Stimulated activated CD4-positive, alpha-beta T cell treated with anti-CD3 and anti-CD28 coated beads, TNF-alpha, amount 100 ng/mL, for 1 hour (primary cell): ENCODE measurements at regions not wholly inside any gene's neighbourhood (a gene's known extent, or its start where the extent isn't known, plus 50 kb on each side); places are given as distances from the start of the nearest gene placed in this dataset.
"Not testable (repeated sequence)": the region's sequence is repeated elsewhere in the genome, so short reads cannot be mapped to it uniquely, and the experiment has no call there.

Source experiments
- DNase-seq, 3 donors: peaks; one replicate each; pipeline ENCODE4 v3.0.0-alpha.2; 2020; ENCODE audit warnings: low read depth in 3 of 3, low spot score in 1 of 3

GRCh38 chrX:150231368-150231767 lies 131.7 kb upstream of the MAMLD1 start:
- DNase-seq: not testable (repeated sequence)

- DNase-seq: not testable (repeated sequence)
These were observed 130.9 kb upstream of the MAMLD1 start for GRCh38 chrX:150232222-150232621.

DNA sequence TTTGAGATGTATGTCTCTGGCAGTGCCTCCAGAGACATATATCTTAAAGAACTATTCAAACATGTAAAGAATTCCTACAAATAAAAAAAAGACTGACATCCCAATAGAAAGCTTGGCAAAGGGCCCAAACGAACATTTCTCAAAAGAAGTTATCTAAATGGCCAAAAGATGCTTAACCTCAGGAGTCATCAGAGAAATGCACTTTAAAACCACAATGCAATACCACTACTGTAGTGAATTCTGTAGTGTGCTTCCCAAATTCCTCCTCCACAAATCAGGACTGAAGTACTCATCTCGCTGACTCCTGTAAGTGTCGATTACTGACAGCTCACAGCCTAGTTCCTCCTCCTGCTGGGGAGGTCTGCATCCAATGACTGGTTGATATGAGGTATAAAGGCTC lies 129.0 kb upstream of the MAMLD1 start:
- no peak for DNase-seq

DNA sequence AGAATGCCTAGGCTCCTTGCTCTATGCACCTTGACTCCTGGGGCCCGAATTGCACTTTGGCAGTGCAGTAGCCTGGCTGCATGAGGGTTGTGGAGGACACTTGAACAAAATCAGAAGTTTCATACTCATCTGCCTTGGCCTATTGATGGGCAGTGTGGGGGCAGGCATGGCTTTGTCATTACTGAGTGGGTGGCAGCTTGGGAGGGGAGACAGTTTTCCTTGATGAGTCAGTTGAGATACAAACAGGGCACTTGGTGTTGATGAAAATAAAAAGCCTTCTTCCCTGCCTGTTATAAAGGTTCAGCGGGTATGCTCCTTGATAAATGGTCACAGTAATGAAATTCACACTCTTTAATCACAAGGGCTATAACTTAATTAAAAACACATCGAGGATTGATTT lies 126.8 kb upstream of the MAMLD1 start:
- no peak for DNase-seq

DNA sequence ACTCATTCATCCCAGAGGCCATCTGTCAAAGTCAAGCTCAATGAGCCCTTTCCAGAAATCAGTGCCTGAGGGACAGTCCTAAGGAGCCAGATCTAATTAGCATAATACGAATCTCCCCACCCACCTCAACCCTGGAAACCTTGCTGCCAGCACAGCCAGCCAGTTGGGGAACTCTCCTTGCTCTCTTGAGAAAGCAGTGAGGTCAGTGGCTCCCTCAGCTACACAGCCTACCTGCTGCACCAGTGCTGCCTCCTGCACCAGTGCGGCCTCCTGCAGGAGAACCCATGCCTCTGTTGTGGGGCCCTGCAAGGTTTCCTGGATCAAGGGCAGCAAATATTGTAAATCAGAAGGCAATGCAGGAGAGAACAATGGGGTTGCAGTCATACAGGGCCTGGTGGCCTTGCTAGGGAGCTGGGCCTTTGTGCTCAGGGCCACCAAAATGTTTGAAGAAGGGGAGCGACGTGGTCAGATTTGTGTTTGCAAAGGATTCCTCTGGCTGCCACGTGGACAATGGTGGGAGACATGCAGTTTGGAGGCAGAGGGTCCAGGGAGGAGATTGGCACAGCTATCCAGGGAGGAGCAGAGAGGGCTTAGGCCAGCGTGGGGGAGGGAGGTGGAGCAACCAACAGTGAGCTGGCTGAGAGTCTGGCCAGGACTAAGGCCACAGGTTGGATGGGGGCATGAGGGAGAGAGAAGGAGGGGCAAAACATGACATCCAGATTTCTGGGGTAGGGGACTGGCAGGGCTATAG lies 124.3 kb upstream of the MAMLD1 start:
- DNase-seq: no peak

- DNase-seq: no peak
These were observed 123.0 kb upstream of the MAMLD1 start for GRCh38 chrX:150239946-150240642.

- DNase-seq: no peak
These were observed 122.5 kb upstream of the MAMLD1 start for GRCh38 chrX:150240643-150240970.

GRCh38 chrX:150253959-150254620 lies 109.0 kb upstream of the MAMLD1 start:
- no peak for DNase-seq

DNA sequence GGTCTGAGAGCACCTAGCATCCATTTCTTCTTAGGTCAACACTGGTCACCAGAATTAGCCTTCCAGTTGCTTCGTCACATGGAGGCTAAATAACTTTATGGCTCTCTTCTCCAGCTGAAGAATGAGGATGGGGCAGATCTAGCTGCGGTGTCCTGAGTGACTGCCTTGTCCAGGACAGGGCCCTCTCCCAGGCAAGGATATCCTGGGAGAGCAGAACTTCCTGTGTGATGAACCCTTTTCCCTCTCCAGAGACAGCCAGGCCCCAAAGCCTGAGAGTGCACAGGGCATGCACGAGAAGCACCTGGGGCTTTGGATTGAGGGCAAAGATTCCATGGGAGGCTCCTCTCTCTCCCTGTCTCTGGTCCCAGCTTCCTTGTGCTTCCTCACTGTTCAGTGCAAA lies 108.2 kb upstream of the MAMLD1 start:
- no peak for DNase-seq

DNA sequence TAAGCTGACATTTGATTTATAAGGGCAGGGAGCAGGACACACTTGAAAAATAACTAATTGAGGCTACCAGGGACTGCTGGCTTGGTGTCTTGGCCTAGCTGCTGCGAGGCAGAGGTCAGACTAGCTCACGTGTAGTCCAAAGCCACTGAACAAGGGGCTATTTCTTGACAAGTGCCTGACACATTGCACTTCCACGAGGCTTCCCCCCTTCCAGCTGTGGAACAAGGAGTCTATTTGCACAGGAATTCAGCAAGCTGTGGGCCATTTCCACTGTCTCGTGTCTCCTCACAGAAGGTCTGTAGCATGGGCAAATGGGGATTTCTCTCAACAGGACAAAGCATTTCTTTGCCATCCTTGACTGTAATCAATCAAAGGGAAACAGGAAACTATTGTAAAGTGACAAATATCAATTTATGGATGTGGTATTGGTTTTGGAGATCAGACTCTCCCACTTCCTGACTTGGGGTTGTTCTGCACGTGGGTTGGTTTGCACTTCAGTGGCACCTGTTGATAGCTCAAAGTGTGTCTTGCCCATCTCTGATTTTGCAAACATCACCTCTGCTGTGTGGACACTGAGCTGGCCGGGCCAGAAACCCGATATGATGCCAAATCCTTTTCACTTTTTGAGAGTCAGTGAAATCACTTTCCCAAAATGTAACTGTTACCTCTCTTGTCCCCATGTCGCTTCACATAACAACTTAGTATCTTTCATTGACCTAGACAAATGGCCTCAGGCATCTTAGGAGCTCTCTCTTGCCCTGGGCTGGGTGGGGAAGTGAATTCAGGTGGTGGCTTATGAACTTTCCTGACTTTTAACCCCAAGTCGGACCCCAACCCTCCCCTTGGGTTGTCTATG lies 107.4 kb upstream of the MAMLD1 start:
- DNase-seq: no peak

GRCh38 chrX:150256297-150256650 lies 106.8 kb upstream of the MAMLD1 start:
- no peak for DNase-seq

- DNase-seq: no peak
These were observed 105.6 kb upstream of the MAMLD1 start for GRCh38 chrX:150257353-150258175.

DNA sequence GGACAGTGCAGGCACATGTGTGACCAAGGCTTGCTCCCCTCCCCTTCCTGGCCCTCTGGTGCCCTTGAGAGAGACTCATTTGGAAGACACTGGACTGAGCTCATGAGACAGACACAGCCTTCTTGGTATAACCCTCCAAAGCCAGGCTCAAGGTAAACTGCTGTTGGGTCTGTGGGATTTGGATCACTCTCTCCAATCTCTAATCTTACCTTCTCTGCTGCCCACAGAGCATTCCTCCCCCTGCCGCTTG lies 105.0 kb upstream of the MAMLD1 start:
- no peak for DNase-seq

- no peak for DNase-seq
These were observed 104.4 kb upstream of the MAMLD1 start for GRCh38 chrX:150258463-150259430.

DNA sequence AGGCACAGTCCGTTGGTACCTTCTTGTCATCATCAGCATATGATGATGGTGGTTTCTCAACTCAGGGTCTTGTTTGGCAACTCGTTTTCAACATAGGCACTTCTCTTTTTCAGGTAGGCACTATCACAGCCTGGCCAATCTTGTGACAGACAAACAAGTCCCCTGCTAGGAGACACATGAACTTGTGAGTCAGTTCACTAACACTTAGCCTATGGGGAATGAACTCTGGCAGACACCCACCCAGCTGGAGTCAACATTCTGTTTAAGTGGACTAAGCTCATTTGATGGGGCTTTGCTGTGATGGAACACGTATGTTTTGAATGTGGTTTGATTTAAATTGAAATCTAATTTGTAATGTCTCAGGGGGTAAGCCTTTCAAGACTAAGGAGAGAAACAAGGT lies 100.7 kb upstream of the MAMLD1 start:
- no peak for DNase-seq

DNA sequence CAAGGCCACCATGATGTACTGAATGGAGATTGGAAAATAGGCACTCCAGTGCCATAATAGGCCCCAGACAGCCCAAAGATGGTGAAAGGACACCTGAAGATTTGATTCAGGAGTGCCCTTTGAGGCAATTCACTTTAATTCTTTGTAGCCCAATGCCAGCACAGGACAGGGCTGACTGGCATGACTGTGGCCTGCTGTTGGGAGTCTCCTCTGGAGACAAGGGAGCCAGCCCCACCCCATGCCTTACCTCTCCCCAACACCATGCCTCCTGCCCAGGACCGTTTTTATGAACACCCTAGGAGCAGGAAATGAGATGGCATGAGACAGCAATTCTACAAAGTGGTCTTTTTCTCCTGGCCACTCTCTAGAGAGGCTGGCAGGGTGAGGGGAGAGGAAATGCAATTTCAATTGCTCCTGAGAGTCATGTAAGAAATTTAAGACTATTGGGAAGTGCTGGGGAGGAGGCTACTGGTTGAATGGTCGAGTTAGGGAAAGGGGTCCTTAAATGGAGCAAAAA lies 94.2 kb upstream of the MAMLD1 start:
- no peak for DNase-seq

DNA sequence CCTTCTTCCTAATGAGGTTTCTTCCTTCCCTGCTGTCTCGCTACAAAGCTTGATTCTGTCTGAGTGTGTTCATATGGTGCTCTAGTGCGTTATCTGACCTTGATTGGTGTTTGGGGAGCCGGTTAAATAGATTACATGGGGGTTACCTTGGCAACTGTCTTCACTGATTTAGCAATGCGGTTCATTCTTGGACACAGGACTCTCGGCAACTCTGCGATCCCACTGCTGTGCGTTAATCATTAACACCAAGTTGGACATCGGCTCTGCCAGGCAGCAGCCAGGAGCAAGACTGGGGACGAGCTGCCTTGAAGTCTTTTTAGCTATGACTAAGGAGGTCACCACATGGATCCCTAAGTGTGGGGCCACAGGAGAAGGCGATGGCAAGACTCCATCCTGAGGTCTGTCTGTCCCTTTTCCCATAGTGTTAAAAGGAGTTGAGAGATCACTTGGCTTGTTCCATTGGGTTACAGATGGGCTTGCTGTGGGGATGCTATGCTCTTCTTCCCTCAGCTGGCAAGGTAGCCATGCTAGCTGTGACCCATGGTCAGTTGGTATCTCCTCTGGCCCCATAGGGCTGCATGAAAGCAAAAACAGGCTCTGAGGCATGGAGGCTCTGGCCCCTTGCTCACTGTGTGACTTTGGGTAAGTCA lies 93.4 kb upstream of the MAMLD1 start:
- DNase-seq: no peak

DNA sequence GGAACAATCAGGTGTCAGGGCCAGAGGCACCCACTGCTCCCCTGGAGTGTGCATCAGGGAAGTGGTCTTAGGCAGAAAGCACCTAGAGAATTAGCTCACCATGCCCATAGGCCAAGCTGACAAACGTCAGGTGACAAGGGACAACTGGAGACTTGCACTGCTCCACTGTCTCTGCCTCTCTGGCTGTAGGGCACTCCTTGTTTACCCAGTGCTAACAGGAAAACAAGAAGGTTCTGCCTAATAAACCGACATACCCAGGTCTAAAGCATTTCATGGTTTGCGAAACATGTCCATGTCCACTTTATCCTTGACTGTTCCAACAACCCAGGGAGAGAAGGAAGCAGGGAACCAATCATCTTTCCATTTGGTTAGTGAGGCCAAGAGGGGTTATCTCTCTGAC lies 92.5 kb upstream of the MAMLD1 start:
- no peak for DNase-seq
